ENCODE measurements at regions not wholly inside any gene's neighbourhood (a gene's known extent, or its start where the extent isn't known, plus 50 kb on each side); places are given as distances from the start of the nearest gene placed in this dataset.

- no peaks in the 10 kb centered on the region for H3K4me1 ChIP-seq (ENCODE audit: insufficient read depth, low read length, severe bottlenecking)
- no peaks in the 10 kb centered on the region for H3K27me3 ChIP-seq (ENCODE audit: insufficient read depth, low read length)
- no peak overlapping the region for H3K4me2 ChIP-seq (ENCODE audit: low read length)
- no peaks in the 10 kb centered on the region for H3K9me3 ChIP-seq (ENCODE audit: low read length)
- H3F3A ChIP-seq (ENCODE audit: insufficient read depth, low read length): no peaks in the 10 kb centered on the region
- H3K36me3 ChIP-seq (ENCODE audit: insufficient read depth, low read length): no peaks in the 10 kb centered on the region
- H2AFZ ChIP-seq (ENCODE audit: low read length): no peak overlapping the region
- H3K9ac ChIP-seq (ENCODE audit: low read length): no peak overlapping the region
- H3K4me3 ChIP-seq (ENCODE audit: low read depth, low read length, poor library complexity, severe bottlenecking): no peak overlapping the region
- H4K20me1 ChIP-seq (ENCODE audit: insufficient read depth, low read length): no peaks in the 10 kb centered on the region
- H3K9me2 ChIP-seq (ENCODE audit: low read depth, low read length): no peaks in the 10 kb centered on the region
- no peaks in the 10 kb centered on the region for H3K79me2 ChIP-seq (ENCODE audit: insufficient read depth, low read length)
- TF ChIP-seq CTCF (IDR thresholded peaks at IDR 0.05; ENCODE audit: low read length) (no peak), EZH2 (IDR thresholded peaks at IDR 0.05; ENCODE audit: borderline replicate concordance, low read length) (no peak)
- H3K27ac ChIP-seq (ENCODE audit: low read depth, low read length, poor library complexity, severe bottlenecking): no peak overlapping the region
These were observed 59.7 kb upstream of the HABP2 start for GRCh38 chr10:113493195-113493594.

GRCh38 chr10:113493882-113494301 lies 59.0 kb upstream of the HABP2 start:
- no peaks in the 10 kb centered on the region for H3K79me2 ChIP-seq (ENCODE audit: insufficient read depth, low read length)
- H3K4me2 ChIP-seq (ENCODE audit: low read length): no peak overlapping the region
- no peaks in the 10 kb centered on the region for H3K27me3 ChIP-seq (ENCODE audit: insufficient read depth, low read length)
- H3K27ac ChIP-seq (ENCODE audit: low read depth, low read length, poor library complexity, severe bottlenecking): no peak overlapping the region
- H3K36me3 ChIP-seq (ENCODE audit: insufficient read depth, low read length): no peaks in the 10 kb centered on the region
- no peaks in the 10 kb centered on the region for H4K20me1 ChIP-seq (ENCODE audit: insufficient read depth, low read length)
- no peak overlapping the region for H3K9ac ChIP-seq (ENCODE audit: low read length)
- H3K9me2 ChIP-seq (ENCODE audit: low read depth, low read length): no peaks in the 10 kb centered on the region
- H3K9me3 ChIP-seq (ENCODE audit: low read length): no peaks in the 10 kb centered on the region
- no peak overlapping the region for H3K4me3 ChIP-seq (ENCODE audit: low read depth, low read length, poor library complexity, severe bottlenecking)
- no peaks in the 10 kb centered on the region for H3K4me1 ChIP-seq (ENCODE audit: insufficient read depth, low read length, severe bottlenecking)
- H3F3A ChIP-seq (ENCODE audit: insufficient read depth, low read length): no peaks in the 10 kb centered on the region
- no peak overlapping the region for H2AFZ ChIP-seq (ENCODE audit: low read length)
- TF ChIP-seq CTCF (IDR thresholded peaks at IDR 0.05; ENCODE audit: low read length) (no peak), EZH2 (IDR thresholded peaks at IDR 0.05; ENCODE audit: borderline replicate concordance, low read length) (no peak)

GRCh38 chr10:113494761-113495160 lies 58.1 kb upstream of the HABP2 start:
- H3F3A ChIP-seq (ENCODE audit: insufficient read depth, low read length): no peaks in the 10 kb centered on the region
- no peaks in the 10 kb centered on the region for H3K9me2 ChIP-seq (ENCODE audit: low read depth, low read length)
- no peaks in the 10 kb centered on the region for H3K4me1 ChIP-seq (ENCODE audit: insufficient read depth, low read length, severe bottlenecking)
- H3K36me3 ChIP-seq (ENCODE audit: insufficient read depth, low read length): no peaks in the 10 kb centered on the region
- no peaks in the 10 kb centered on the region for H4K20me1 ChIP-seq (ENCODE audit: insufficient read depth, low read length)
- no peaks in the 10 kb centered on the region for H3K27me3 ChIP-seq (ENCODE audit: insufficient read depth, low read length)
- no peak overlapping the region for H2AFZ ChIP-seq (ENCODE audit: low read length)
- no peak for TF ChIP-seq EZH2 (IDR thresholded peaks at IDR 0.05; ENCODE audit: borderline replicate concordance, low read length)
- TF ChIP-seq CTCF (IDR thresholded peaks at IDR 0.05; ENCODE audit: low read length): no peak
- no peaks in the 10 kb centered on the region for H3K9me3 ChIP-seq (ENCODE audit: low read length)
- H3K4me2 ChIP-seq (ENCODE audit: low read length): no peak overlapping the region
- H3K79me2 ChIP-seq (ENCODE audit: insufficient read depth, low read length): no peaks in the 10 kb centered on the region
- H3K4me3 ChIP-seq (ENCODE audit: low read depth, low read length, poor library complexity, severe bottlenecking): no peak overlapping the region
- no peak overlapping the region for H3K9ac ChIP-seq (ENCODE audit: low read length)
- no peak overlapping the region for H3K27ac ChIP-seq (ENCODE audit: low read depth, low read length, poor library complexity, severe bottlenecking)

All from OCI-LY1 (cell line).